CD4-positive, alpha-beta T cell (primary cell): ENCODE measurements at regions not wholly inside any gene's neighbourhood (a gene's known extent, or its start where the extent isn't known, plus 50 kb on each side); places are given as distances from the start of the nearest gene placed in this dataset.

Experiments
- ATAC-seq: fragments of 200-7000 bp; cut with Tn5 transposase; one replicate; pipeline ENCODE4 v1.10.0; 2022; ENCODE audit warnings: mild to moderate bottlenecking; ENCODE audit not compliant: poor library complexity
- CTCF ChIA-PET: fragments of 350-600 bp; sonication (Branson Sonifier 250); formaldehyde crosslinking; loops from one replicate; lab custom pipeline; 2021; ENCODE audit warnings: antibody characterized with exemption, inconsistent platforms; lab: Charles Lee
- POLR2A ChIA-PET: fragments of 350-600 bp; sonication (Branson Sonifier 250); formaldehyde crosslinking; loops from one replicate; lab custom pipeline; 2021; ENCODE audit warnings: antibody characterized with exemption, inconsistent platforms; lab: Charles Lee
- DNase-seq, 14 experiments: peaks; one replicate each; pipeline ENCODE4 v3.0.0-alpha.2; 2013 to 2020; ENCODE audit warnings: mixed read lengths in 2 of 14
- H3K27ac ChIP-seq, 2 donors: one replicate each; pipeline versions ENCODE4 v1.5.1 to v1.7.0; 2013; ENCODE audit warnings: low read length in 2 of 2, low read depth in 1 of 2, mild to moderate bottlenecking in 1 of 2
- H3K27me3 ChIP-seq, 2 experiments: 1 replicate in 1 of 2; 2 replicates in 1 of 2; pipeline versions ENCODE4 v1.6.1 to v1.7.0; 2013; ENCODE audit warnings: low read length in 2 of 2, control low read depth in 1 of 2, mild to moderate bottlenecking in 1 of 2, moderate library complexity in 1 of 2; ENCODE audit not compliant: insufficient read depth in 2 of 2, control insufficient read depth in 1 of 2
- H3K36me3 ChIP-seq: one replicate; pipeline ENCODE4 v1.6.1; 2013; ENCODE audit warnings: low read length, control low read depth; ENCODE audit not compliant: insufficient read depth
- H3K4me1 ChIP-seq: one replicate; pipeline ENCODE4 v1.6.1; 2013; ENCODE audit warnings: low read length, control low read depth; ENCODE audit not compliant: insufficient read depth
- H3K4me3 ChIP-seq: one replicate; pipeline ENCODE4 v1.5.1; 2013; ENCODE audit warnings: mild to moderate bottlenecking, low read length, moderate library complexity
- H3K9me3 ChIP-seq, 2 experiments: 1 replicate in 1 of 2; 2 replicates in 1 of 2; pipeline versions ENCODE4 v1.6.1 to v1.7.0; 2013; ENCODE audit warnings: low read length in 2 of 2, mild to moderate bottlenecking in 2 of 2, control low read depth in 1 of 2, moderate library complexity in 1 of 2; ENCODE audit not compliant: control insufficient read depth in 1 of 2, insufficient read depth in 1 of 2
- H3K27ac Mint-ChIP-seq: one replicate; pipeline ENCODE4 v1.8.0; 2020; ENCODE audit warnings: mixed read lengths
- H3K27me3 Mint-ChIP-seq: one replicate; pipeline ENCODE4 v1.8.0; 2021; ENCODE audit warnings: mixed read lengths
- H3K36me3 Mint-ChIP-seq: one replicate; pipeline ENCODE4 v1.8.0; 2021; ENCODE audit warnings: low read depth, mixed read lengths
- H3K4me1 Mint-ChIP-seq: one replicate; pipeline ENCODE4 v1.8.0; 2021; ENCODE audit warnings: low read depth, mixed read lengths
- H3K4me3 Mint-ChIP-seq: one replicate; pipeline ENCODE4 v1.8.0; 2020; ENCODE audit warnings: mild to moderate bottlenecking, mixed read lengths
- H3K9me3 Mint-ChIP-seq: one replicate; pipeline ENCODE4 v1.8.0; 2020; ENCODE audit warnings: mixed read lengths
- CTCF ChIP-seq: fragments of 200-600 bp; IDR thresholded peaks from one replicate; pipeline ENCODE4 v1.8.0; 2022; ENCODE audit warnings: antibody characterized with exemption, mild to moderate bottlenecking
- intact Hi-C, 2 experiments: fragments of 100-400 bp; cut with DNase I in 1 of 2; cut with micrococcal nuclease in 1 of 2; formaldehyde crosslinking; loops; one replicate each; pipeline versions ENCODE4 v1.15.1 to v1.9.0; 2023 to 2025; cut with DNase I, micrococcal nuclease

- intact Hi-C loops: no loop called here
- POLR2A ChIA-PET: no interaction called here
- Histone ChIP-seq H3K4me3 (no peak overlapping the region), H3K36me3 (no peaks in the 10 kb centered on the region), H3K27me3 (no peaks in the 10 kb centered on the region), H3K27ac (no peak overlapping the region), H3K4me1 (no peaks in the 10 kb centered on the region), H3K9me3 (no peaks in the 10 kb centered on the region)
- no peaks in the 10 kb centered on the region for H3K9me3 Mint-ChIP-seq
- H3K27me3 Mint-ChIP-seq: no peaks in the 10 kb centered on the region
- no peak overlapping the region for H3K27ac Mint-ChIP-seq
- no peak overlapping the region for H3K4me3 Mint-ChIP-seq
- CTCF ChIA-PET: no interaction called here
- no peaks in the 10 kb centered on the region for H3K4me1 Mint-ChIP-seq
- TF ChIP-seq CTCF: no peak
- ATAC-seq (no peak), DNase-seq (no peak)
- no peaks in the 10 kb centered on the region for H3K36me3 Mint-ChIP-seq
These were observed 530.6 kb upstream of the KIRREL3 start for GRCh38 chr11:127531167-127531566.

- H3K9me3 ChIP-seq: no peaks in the 10 kb centered on the region
- ChIA-PET CTCF (no interaction called here), POLR2A (no interaction called here)
- Mint-ChIP-seq H3K27me3 (no peaks in the 10 kb centered on the region), H3K36me3 (no peaks in the 10 kb centered on the region), H3K27ac (no peak overlapping the region), H3K4me3 (no peak overlapping the region), H3K4me1 (no peaks in the 10 kb centered on the region), H3K9me3 (no peaks in the 10 kb centered on the region)
- no peak overlapping the region for H3K4me3 ChIP-seq
- H3K27me3 ChIP-seq: no peaks in the 10 kb centered on the region
- H3K4me1 ChIP-seq: no peaks in the 10 kb centered on the region
- intact Hi-C loops: no loop called here
- no peaks in the 10 kb centered on the region for H3K36me3 ChIP-seq
- ATAC-seq: no peak
- no peak for DNase-seq
- no peak overlapping the region for H3K27ac ChIP-seq
- no peak for TF ChIP-seq CTCF
These were observed 527.7 kb upstream of the KIRREL3 start for GRCh38 chr11:127528297-127528696.

- Mint-ChIP-seq H3K9me3 (no peaks in the 10 kb centered on the region), H3K36me3 (no peaks in the 10 kb centered on the region), H3K4me3 (no peak overlapping the region), H3K27ac (no peak overlapping the region), H3K4me1 (no peaks in the 10 kb centered on the region), H3K27me3 (no peaks in the 10 kb centered on the region)
- H3K27ac ChIP-seq: no peak overlapping the region
- DNase-seq (no peak), ATAC-seq (no peak)
- no peaks in the 10 kb centered on the region for H3K27me3 ChIP-seq
- POLR2A ChIA-PET: no interaction called here
- CTCF ChIA-PET: no interaction called here
- no peaks in the 10 kb centered on the region for H3K9me3 ChIP-seq
- no peaks in the 10 kb centered on the region for H3K36me3 ChIP-seq
- H3K4me3 ChIP-seq: no peak overlapping the region
- no peaks in the 10 kb centered on the region for H3K4me1 ChIP-seq
- TF ChIP-seq CTCF: no peak
- intact Hi-C loops: no loop called here
These were observed 524.0 kb upstream of the KIRREL3 start for GRCh38 chr11:127524618-127525017.
